ENCODE measurements at regions not wholly inside any gene's neighbourhood (a gene's known extent, or its start where the extent isn't known, plus 50 kb on each side); places are given as distances from the start of the nearest gene placed in this dataset.
"Not testable (repeated sequence)": the region's sequence is repeated elsewhere in the genome, so short reads cannot be mapped to it uniquely, and the experiment has no call there.

- no peaks in the 10 kb centered on the region for H3K27me3 ChIP-seq (replicated peaks; ENCODE audit: insufficient read depth, low read length)
- H4K20me1 ChIP-seq (ENCODE audit: insufficient read depth, low read length), result no peaks in the 10 kb centered on the region
- DNase-seq, result no peak
Observed at GRCh38 chr3:105140899-105141367, 225.8 kb upstream of the ALCAM start.

GRCh38 chr3:105144837-105145236, 221.9 kb upstream of the ALCAM start:
- no peaks in the 10 kb centered on the region for H3K9me2 ChIP-seq (replicated peaks; ENCODE audit: insufficient read depth, low read length)
- no peak for DNase-seq
- no peaks in the 10 kb centered on the region for H3K36me3 ChIP-seq (replicated peaks; ENCODE audit: insufficient read depth, low read length)
- H3K27me3 ChIP-seq (replicated peaks; ENCODE audit: insufficient read depth, low read length), result no peaks in the 10 kb centered on the region
- TF ChIP-seq, protein P1, sequence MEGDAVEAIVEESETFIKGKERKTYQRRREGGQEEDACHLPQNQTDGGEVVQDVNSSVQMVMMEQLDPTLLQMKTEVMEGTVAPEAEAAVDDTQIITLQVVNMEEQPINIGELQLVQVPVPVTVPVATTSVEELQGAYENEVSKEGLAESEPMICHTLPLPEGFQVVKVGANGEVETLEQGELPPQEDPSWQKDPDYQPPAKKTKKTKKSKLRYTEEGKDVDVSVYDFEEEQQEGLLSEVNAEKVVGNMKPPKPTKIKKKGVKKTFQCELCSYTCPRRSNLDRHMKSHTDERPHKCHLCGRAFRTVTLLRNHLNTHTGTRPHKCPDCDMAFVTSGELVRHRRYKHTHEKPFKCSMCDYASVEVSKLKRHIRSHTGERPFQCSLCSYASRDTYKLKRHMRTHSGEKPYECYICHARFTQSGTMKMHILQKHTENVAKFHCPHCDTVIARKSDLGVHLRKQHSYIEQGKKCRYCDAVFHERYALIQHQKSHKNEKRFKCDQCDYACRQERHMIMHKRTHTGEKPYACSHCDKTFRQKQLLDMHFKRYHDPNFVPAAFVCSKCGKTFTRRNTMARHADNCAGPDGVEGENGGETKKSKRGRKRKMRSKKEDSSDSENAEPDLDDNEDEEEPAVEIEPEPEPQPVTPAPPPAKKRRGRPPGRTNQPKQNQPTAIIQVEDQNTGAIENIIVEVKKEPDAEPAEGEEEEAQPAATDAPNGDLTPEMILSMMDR (IDR thresholded peaks at IDR 0.05; ENCODE audit: low read length), result no peak
- no peak for TF ChIP-seq EZH2phosphoT487 (IDR thresholded peaks at IDR 0.05; ENCODE audit: low read length)
- TF ChIP-seq EZH2 (optimal IDR thresholded peaks at IDR 0.05; ENCODE audit: low read depth, low read length), result no peak
- H3K27ac ChIP-seq (ENCODE audit: low read length), result no peak overlapping the region
- no peak overlapping the region for H3K9ac ChIP-seq (ENCODE audit: low read length)
- H4K20me1 ChIP-seq (ENCODE audit: insufficient read depth, low read length), result no peaks in the 10 kb centered on the region
- H3F3A ChIP-seq (ENCODE audit: insufficient read depth, low read length), result no peaks in the 10 kb centered on the region
- H3K4me1 ChIP-seq (ENCODE audit: low read length), result no peaks in the 10 kb centered on the region
- no peaks in the 10 kb centered on the region for H3K9me3 ChIP-seq (replicated peaks; ENCODE audit: insufficient read depth, low read length)
- no peaks in the 10 kb centered on the region for H3K79me2 ChIP-seq (ENCODE audit: low read length)
- no peak overlapping the region for H3K4me3 ChIP-seq (ENCODE audit: low read length)
- H3K4me2 ChIP-seq (ENCODE audit: low read depth, low read length), result no peak overlapping the region
- no peak overlapping the region for H2AFZ ChIP-seq (ENCODE audit: low read length)

More at GRCh38 chr3:105140899-105141367, 225.8 kb upstream of the ALCAM start:
- H3K9ac ChIP-seq (ENCODE audit: low read length), result no peak overlapping the region
- no peak overlapping the region for H3K4me2 ChIP-seq (ENCODE audit: low read depth, low read length)
- H3K9me2 ChIP-seq (replicated peaks; ENCODE audit: insufficient read depth, low read length), result no peaks in the 10 kb centered on the region
- H3K36me3 ChIP-seq (replicated peaks; ENCODE audit: insufficient read depth, low read length), result no peaks in the 10 kb centered on the region
- TF ChIP-seq EZH2phosphoT487 (IDR thresholded peaks at IDR 0.05; ENCODE audit: low read length) (no peak), EZH2 (optimal IDR thresholded peaks at IDR 0.05; ENCODE audit: low read depth, low read length) (no peak)
- H3K4me1 ChIP-seq (ENCODE audit: low read length), result no peaks in the 10 kb centered on the region
- H2AFZ ChIP-seq (ENCODE audit: low read length), result no peak overlapping the region
- no peaks in the 10 kb centered on the region for H3K9me3 ChIP-seq (replicated peaks; ENCODE audit: insufficient read depth, low read length)
- no peak overlapping the region for H3K4me3 ChIP-seq (ENCODE audit: low read length)
- H3F3A ChIP-seq (ENCODE audit: insufficient read depth, low read length), result no peaks in the 10 kb centered on the region
- no peak overlapping the region for H3K27ac ChIP-seq (ENCODE audit: low read length)
- H3K79me2 ChIP-seq (ENCODE audit: low read length), result no peaks in the 10 kb centered on the region

GRCh38 chr3:105145511-105145910, 221.2 kb upstream of the ALCAM start:
- H3K4me2 ChIP-seq (ENCODE audit: low read depth, low read length), result no peak overlapping the region
- no peaks in the 10 kb centered on the region for H3F3A ChIP-seq (ENCODE audit: insufficient read depth, low read length)
- H3K9me2 ChIP-seq (replicated peaks; ENCODE audit: insufficient read depth, low read length), result no peaks in the 10 kb centered on the region
- no peaks in the 10 kb centered on the region for H3K27me3 ChIP-seq (replicated peaks; ENCODE audit: insufficient read depth, low read length)
- no peak overlapping the region for H3K9ac ChIP-seq (ENCODE audit: low read length)
- H3K36me3 ChIP-seq (replicated peaks; ENCODE audit: insufficient read depth, low read length), result no peaks in the 10 kb centered on the region
- H3K27ac ChIP-seq (ENCODE audit: low read length), result no peak overlapping the region
- TF ChIP-seq EZH2 (optimal IDR thresholded peaks at IDR 0.05; ENCODE audit: low read depth, low read length), result no peak
- no peak for TF ChIP-seq EZH2phosphoT487 (IDR thresholded peaks at IDR 0.05; ENCODE audit: low read length)
- TF ChIP-seq, protein P1 (IDR thresholded peaks at IDR 0.05; ENCODE audit: low read length), result no peak
- no peaks in the 10 kb centered on the region for H3K4me1 ChIP-seq (ENCODE audit: low read length)
- H3K9me3 ChIP-seq (replicated peaks; ENCODE audit: insufficient read depth, low read length), result no peaks in the 10 kb centered on the region
- no peak for DNase-seq
- H2AFZ ChIP-seq (ENCODE audit: low read length), result no peak overlapping the region
- no peaks in the 10 kb centered on the region for H3K79me2 ChIP-seq (ENCODE audit: low read length)
- no peaks in the 10 kb centered on the region for H4K20me1 ChIP-seq (ENCODE audit: insufficient read depth, low read length)
- H3K4me3 ChIP-seq (ENCODE audit: low read length), result no peak overlapping the region

DNA sequence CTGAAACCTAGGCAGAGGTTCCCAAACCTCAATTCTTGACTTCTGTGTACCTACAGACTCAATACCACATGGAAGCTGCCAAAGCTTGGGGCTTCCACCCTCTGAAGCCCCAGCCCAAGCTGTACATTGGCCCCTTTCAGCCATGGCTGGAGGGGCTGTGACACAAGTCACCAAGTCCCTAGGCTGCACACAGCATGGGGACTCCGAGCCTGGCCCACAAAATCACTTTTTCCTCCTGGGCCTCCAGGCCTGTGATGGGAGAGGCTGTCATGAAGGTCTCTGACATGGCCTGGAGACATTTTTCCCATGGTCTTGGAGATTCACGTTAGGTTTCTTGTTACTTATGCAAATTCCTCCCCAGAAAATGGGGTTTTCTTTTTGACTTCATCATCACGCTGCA, 217.5 kb upstream of the ALCAM start:
- H3K4me3 ChIP-seq (ENCODE audit: low read length); H3K27ac ChIP-seq (ENCODE audit: low read length); H2AFZ ChIP-seq (ENCODE audit: low read length); H3K4me1 ChIP-seq (ENCODE audit: low read length); H3K9ac ChIP-seq (ENCODE audit: low read length); H3K79me2 ChIP-seq (ENCODE audit: low read length); H3F3A ChIP-seq (ENCODE audit: insufficient read depth, low read length); H3K9me2 ChIP-seq (replicated peaks; ENCODE audit: insufficient read depth, low read length); H3K27me3 ChIP-seq (replicated peaks; ENCODE audit: insufficient read depth, low read length); DNase-seq; H3K4me2 ChIP-seq (ENCODE audit: low read depth, low read length); H4K20me1 ChIP-seq (ENCODE audit: insufficient read depth, low read length); H3K9me3 ChIP-seq (replicated peaks; ENCODE audit: insufficient read depth, low read length); H3K36me3 ChIP-seq (replicated peaks; ENCODE audit: insufficient read depth, low read length): not testable (repeated sequence)

Data from MM.1S (cell line).